HepG2 (cell line): ENCODE measurements at regions not wholly inside any gene's neighbourhood (a gene's known extent, or its start where the extent isn't known, plus 50 kb on each side); places are given as distances from the start of the nearest gene placed in this dataset.

Source experiments
- ATAC-seq: fragments of 200-7000 bp; cut with Tn5 transposase; 3 replicates; pipeline ENCODE4 v1.9.1; 2020; ENCODE audit warnings: mild to moderate bottlenecking, moderate library complexity
- BruUV-seq: library from RNA; stranded (reverse); fragments of 400-500 nt; replicated peaks from 2 replicates; lab custom pipeline; 2021; lab: Mats Ljungman, UMichigan
- CTCF ChIA-PET: fragments of 300-600 bp; formaldehyde crosslinking; extraction: SDS; loops from one replicate; lab custom pipeline; 2021; ENCODE audit warnings: low total read pairs, inconsistent platforms, low intra/inter-chr PET ratio; lab: Yijun Ruan, JAX
- POLR2A ChIA-PET: fragments of 350-600 bp; sonication (Branson Sonifier 250); formaldehyde crosslinking; loops from one replicate; lab custom pipeline; 2020; ENCODE audit warnings: antibody characterized with exemption, inconsistent platforms; lab: Yijun Ruan, JAX
- DNase-seq: peaks from one replicate; pipeline ENCODE4 v3.0.0-alpha.2; 2015; ENCODE audit warnings: low spot score
- FAIRE-seq: peaks from 3 replicates; lab custom pipeline; 2011; peaks lifted over from hg19 to GRCh38; lab: Jason Lieb, UNC
- H2AFZ ChIP-seq: one replicate; pipeline ENCODE4 v1.6.1; 2011; ENCODE audit warnings: low read length, inconsistent platforms
- H3K27ac ChIP-seq: fragments of 300-600 bp; 3 replicates; pipeline ENCODE4 v1.8.0; 2011; ENCODE audit warnings: mixed run types, mild to moderate bottlenecking, mixed read lengths, low read length, inconsistent platforms; ENCODE audit not compliant: insufficient read depth; ENCODE audit errors: extremely low read length
- H3K27me3 ChIP-seq, 2 experiments: fragments of 200-600 bp in 1 of 2; 2 replicates in 1 of 2; 3 replicates in 1 of 2; pipeline versions ENCODE4 v1.6.0 to v1.8.0; 2011; ENCODE audit warnings: low read length in 2 of 2, mild to moderate bottlenecking in 2 of 2, moderate library complexity in 2 of 2, inconsistent platforms in 1 of 2; ENCODE audit not compliant: insufficient read depth in 2 of 2, control insufficient read depth in 1 of 2
- H3K36me3 ChIP-seq, 2 experiments: fragments of 200-600 bp in 1 of 2; replicated peaks in 1 of 2; 2 replicates in 1 of 2; 3 replicates in 1 of 2; pipeline versions ENCODE4 v1.5.1 to v1.8.0; 2011; ENCODE audit warnings: low read length in 2 of 2, inconsistent platforms in 1 of 2; ENCODE audit not compliant: insufficient read depth in 2 of 2, control insufficient read depth in 1 of 2
- H3K4me1 ChIP-seq: 2 replicates; pipeline ENCODE4 v1.5.1; 2012; ENCODE audit warnings: low read length, inconsistent platforms; ENCODE audit not compliant: insufficient read depth
- H3K4me2 ChIP-seq: 2 replicates; pipeline ENCODE4 v1.6.0; 2011; ENCODE audit warnings: low read depth, low read length, inconsistent platforms
- H3K4me3 ChIP-seq, 3 experiments: fragments of 200-600 bp in 1 of 3; sonication (generic), shearing (Covaris generic) in 1 of 3; replicated peaks in 1 of 3; 2 replicates each; pipeline ENCODE4 v1.5.1; 2011 to 2016; ENCODE audit warnings: low read length in 3 of 3, inconsistent platforms in 2 of 3, low read depth in 2 of 3, mild to moderate bottlenecking in 2 of 3, control low read depth in 1 of 3, mixed read lengths in 1 of 3; ENCODE audit not compliant: insufficient read depth in 1 of 3
- H3K79me2 ChIP-seq: one replicate; pipeline ENCODE4 v1.6.1; 2011; ENCODE audit warnings: low read length, inconsistent platforms; ENCODE audit not compliant: insufficient read depth
- H3K9ac ChIP-seq: 2 replicates; pipeline ENCODE4 v1.6.0; 2011; ENCODE audit warnings: mild to moderate bottlenecking, low read depth, low read length, inconsistent platforms; ENCODE audit not compliant: insufficient read depth
- H3K9me3 ChIP-seq: 2 replicates; pipeline ENCODE4 v1.5.1; 2012; ENCODE audit warnings: mild to moderate bottlenecking, low read length
- H4K20me1 ChIP-seq: 2 replicates; pipeline ENCODE4 v1.6.0; 2011; ENCODE audit warnings: inconsistent platforms, mild to moderate bottlenecking, low read length, moderate library complexity; ENCODE audit not compliant: insufficient read depth
- ATF1 ChIP-seq: IDR thresholded peaks from 2 replicates; pipeline ENCODE4 v1.6.1; 2016; ENCODE audit warnings: mild to moderate bottlenecking, control low read depth
- ATM ChIP-seq: fragments of 450-650 bp; IDR thresholded peaks from 2 replicates; pipeline ENCODE4 v1.7.1; 2017; ENCODE audit warnings: mild to moderate bottlenecking, borderline replicate concordance
- EED ChIP-seq: sonication (generic); formaldehyde crosslinking; IDR thresholded peaks from 2 replicates; pipeline ENCODE4 v1.5.0; 2020; ENCODE audit warnings: mild to moderate bottlenecking, missing genetic modification reagents
- HNRNPL ChIP-seq: fragments of 200-400 bp; formaldehyde crosslinking; IDR thresholded peaks from 2 replicates; pipeline ENCODE4 v1.6.1; 2017; ENCODE audit warnings: mild to moderate bottlenecking, low read depth, low read length
- MAFF ChIP-seq: IDR thresholded peaks from 2 replicates; pipeline ENCODE4 v1.6.1; 2011; ENCODE audit warnings: low read depth, low read length, improper control_type of control experiment
- NR2C2 ChIP-seq: sonication (generic); formaldehyde crosslinking; IDR thresholded peaks from 2 replicates; pipeline ENCODE4 v1.4.0; 2020; ENCODE audit warnings: missing genetic modification reagents, mild to moderate bottlenecking, moderate library complexity, borderline replicate concordance
- POLR2AphosphoS5 ChIP-seq: IDR thresholded peaks from 2 replicates; pipeline ENCODE4 v1.6.1; 2012; ENCODE audit warnings: low read depth, low read length
- RAD21 ChIP-seq: fragments of 450-650 bp; formaldehyde crosslinking; IDR thresholded peaks from 2 replicates; pipeline ENCODE4 v1.5.0; 2020; ENCODE audit warnings: mild to moderate bottlenecking
- SSRP1 ChIP-seq: IDR thresholded peaks from 2 replicates; pipeline ENCODE4 v1.6.1; 2016; ENCODE audit warnings: control low read depth
- ZBTB14 ChIP-seq: sonication (generic); formaldehyde crosslinking; IDR thresholded peaks from 2 replicates; pipeline ENCODE4 v1.4.0; 2020; ENCODE audit warnings: missing genetic modification reagents
- ZMYM4 ChIP-seq: sonication (generic); formaldehyde crosslinking; IDR thresholded peaks from 2 replicates; pipeline ENCODE4 v1.8.1; 2023; ENCODE audit warnings: mild to moderate bottlenecking, missing genetic modification reagents
- ZNF17 ChIP-seq: sonication (generic); formaldehyde crosslinking; IDR thresholded peaks from 2 replicates; pipeline ENCODE4 v1.5.0; 2020; ENCODE audit warnings: mild to moderate bottlenecking, missing genetic modification reagents
- ZNF317 ChIP-seq: sonication (generic); formaldehyde crosslinking; IDR thresholded peaks from 2 replicates; pipeline ENCODE4 v1.5.0; 2020; ENCODE audit warnings: mild to moderate bottlenecking, missing genetic modification reagents
- ZNF326 ChIP-seq: sonication (generic); formaldehyde crosslinking; IDR thresholded peaks from 2 replicates; pipeline ENCODE4 v1.4.0; 2020; ENCODE audit warnings: missing genetic modification reagents, borderline replicate concordance
- ZNF337 ChIP-seq: sonication (generic); formaldehyde crosslinking; IDR thresholded peaks from 2 replicates; pipeline ENCODE4 v1.5.1; 2020; ENCODE audit warnings: missing genetic modification reagents, low read depth, mild to moderate bottlenecking, borderline replicate concordance
- ZNF547 ChIP-seq: sonication (generic); formaldehyde crosslinking; IDR thresholded peaks from 2 replicates; pipeline ENCODE4 v1.5.1; 2020; ENCODE audit warnings: mild to moderate bottlenecking, missing genetic modification reagents
- ZNF614 ChIP-seq: IDR thresholded peaks from 2 replicates; pipeline ENCODE4 v1.6.1; 2018; ENCODE audit warnings: missing biosample characterization, missing genetic modification reagents, inconsistent platforms, borderline replicate concordance
- ZSCAN30 ChIP-seq: sonication (generic); formaldehyde crosslinking; IDR thresholded peaks from 2 replicates; pipeline ENCODE4 v1.5.0; 2020; ENCODE audit warnings: mild to moderate bottlenecking, missing genetic modification reagents
- WGBS: methylation state at CpG from one replicate; pipeline ENCODE4 v1.1.6; 2017; ENCODE audit warnings: low lambda C conversion rate; 5-methylcytosine and 5-hydroxymethylcytosine counted together
- in situ Hi-C: cut with HindIII; loops from 2 replicates; pipeline ENCODE4 v1.10.0; 2017; ENCODE audit warnings: low pct_unique_long_range_greater_than_20kb; ENCODE audit not compliant: extremely low pct_ligation_motif_present
- intact Hi-C: fragments of 100-400 bp; cut with micrococcal nuclease; formaldehyde crosslinking; loops from one replicate; pipeline ENCODE4 v1.10.0; 2022; ENCODE audit not compliant: unreplicated experiment
- TF ChIP-seq, protein P1 (sequence below): sonication (generic); formaldehyde crosslinking; IDR thresholded peaks from 2 replicates; pipeline ENCODE4 v1.5.0; 2020; ENCODE audit warnings: mild to moderate bottlenecking, missing genetic modification reagents, moderate library complexity
- TF ChIP-seq, protein P2 (sequence below): sonication (generic); formaldehyde crosslinking; IDR thresholded peaks from 2 replicates; pipeline ENCODE4 v1.4.0; 2020; ENCODE audit warnings: missing genetic modification reagents, borderline replicate concordance

GRCh38 chr4:124262211-124263179 is 450.0 kb downstream of the ANKRD50 start (continued):
- TF ChIP-seq MAFF (peak; percentile 43; the same call in 1 of the 2 replicates), ZBTB14 (CRISPR knock-in tag) (no peak), SSRP1 (no peak), ZNF326 (no peak), RAD21 (CRISPR knock-in tag) (peak; percentile 59), ZNF337 (no peak)
- TF ChIP-seq, protein P1, sequence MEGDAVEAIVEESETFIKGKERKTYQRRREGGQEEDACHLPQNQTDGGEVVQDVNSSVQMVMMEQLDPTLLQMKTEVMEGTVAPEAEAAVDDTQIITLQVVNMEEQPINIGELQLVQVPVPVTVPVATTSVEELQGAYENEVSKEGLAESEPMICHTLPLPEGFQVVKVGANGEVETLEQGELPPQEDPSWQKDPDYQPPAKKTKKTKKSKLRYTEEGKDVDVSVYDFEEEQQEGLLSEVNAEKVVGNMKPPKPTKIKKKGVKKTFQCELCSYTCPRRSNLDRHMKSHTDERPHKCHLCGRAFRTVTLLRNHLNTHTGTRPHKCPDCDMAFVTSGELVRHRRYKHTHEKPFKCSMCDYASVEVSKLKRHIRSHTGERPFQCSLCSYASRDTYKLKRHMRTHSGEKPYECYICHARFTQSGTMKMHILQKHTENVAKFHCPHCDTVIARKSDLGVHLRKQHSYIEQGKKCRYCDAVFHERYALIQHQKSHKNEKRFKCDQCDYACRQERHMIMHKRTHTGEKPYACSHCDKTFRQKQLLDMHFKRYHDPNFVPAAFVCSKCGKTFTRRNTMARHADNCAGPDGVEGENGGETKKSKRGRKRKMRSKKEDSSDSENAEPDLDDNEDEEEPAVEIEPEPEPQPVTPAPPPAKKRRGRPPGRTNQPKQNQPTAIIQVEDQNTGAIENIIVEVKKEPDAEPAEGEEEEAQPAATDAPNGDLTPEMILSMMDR = peak; percentile 79

DNA sequence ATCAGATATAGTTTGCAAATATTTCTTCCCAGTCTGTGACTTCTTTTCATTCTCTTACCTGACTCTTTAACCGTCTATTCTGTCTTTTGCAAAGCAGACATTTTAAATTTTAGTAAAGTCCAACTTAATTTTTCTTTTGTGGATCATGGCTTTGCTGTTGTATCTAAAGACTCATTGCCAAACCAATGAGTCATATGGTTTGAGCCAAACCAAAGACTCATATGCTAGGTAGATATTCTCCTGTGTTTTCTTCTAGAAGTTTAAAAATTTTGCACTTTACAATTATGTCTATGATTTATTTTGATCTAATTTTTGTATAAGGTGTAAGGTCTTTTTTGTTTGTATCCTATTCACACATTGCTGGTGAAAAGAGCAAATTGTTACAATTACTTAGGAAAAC is 446.8 kb downstream of the ANKRD50 start:
- in situ Hi-C loops = loop anchor here (10.0 to 25.0 kb wide), 3 partner anchors 503 to 1171 kb away; partner anchors contain the start of gene SPRY1
- CTCF ChIA-PET = no interaction called here
- H3K27me3 ChIP-seq = no peaks in the 10 kb centered on the region
- H3K4me2 ChIP-seq = no peak overlapping the region
- ATAC-seq (no peak), DNase-seq (no peak), FAIRE-seq (no peak)
- no TSS peak for BruUV-seq
- H2AFZ ChIP-seq = no peak overlapping the region
- intact Hi-C loops = loop anchor here (10.0 kb wide), 2 partner anchors 911 to 1341 kb away; partner anchors contain the start of gene NUDT6
- H3K4me3 ChIP-seq = no peak overlapping the region
- WGBS = 0% methylated on average over 1 of the region's 1 CpG
- no peak overlapping the region for H3K27ac ChIP-seq
- no peaks in the 10 kb centered on the region for H3K36me3 ChIP-seq
- H3K9ac ChIP-seq = no peak overlapping the region
- H3K9me3 ChIP-seq = no peaks in the 10 kb centered on the region
- H3K79me2 ChIP-seq = no peaks in the 10 kb centered on the region
- no peaks in the 10 kb centered on the region for H3K4me1 ChIP-seq
- H4K20me1 ChIP-seq = no peaks in the 10 kb centered on the region
- POLR2A ChIA-PET = no interaction called here
- TF ChIP-seq ZMYM4 (CRISPR knock-in tag) (no peak), ZSCAN30 (CRISPR knock-in tag) (no peak), ZNF547 (no peak), ATF1 (CRISPR knock-in tag) (no peak), EED (CRISPR knock-in tag) (no peak), ZNF614 (CRISPR knock-in tag) (no peak), ZNF317 (CRISPR knock-in tag) (no peak), POLR2AphosphoS5 (no peak), NR2C2 (CRISPR knock-in tag) (no peak), HNRNPL (no peak), ZNF17 (CRISPR knock-in tag) (no peak), ATM (no peak)
- TF ChIP-seq, protein P2, sequence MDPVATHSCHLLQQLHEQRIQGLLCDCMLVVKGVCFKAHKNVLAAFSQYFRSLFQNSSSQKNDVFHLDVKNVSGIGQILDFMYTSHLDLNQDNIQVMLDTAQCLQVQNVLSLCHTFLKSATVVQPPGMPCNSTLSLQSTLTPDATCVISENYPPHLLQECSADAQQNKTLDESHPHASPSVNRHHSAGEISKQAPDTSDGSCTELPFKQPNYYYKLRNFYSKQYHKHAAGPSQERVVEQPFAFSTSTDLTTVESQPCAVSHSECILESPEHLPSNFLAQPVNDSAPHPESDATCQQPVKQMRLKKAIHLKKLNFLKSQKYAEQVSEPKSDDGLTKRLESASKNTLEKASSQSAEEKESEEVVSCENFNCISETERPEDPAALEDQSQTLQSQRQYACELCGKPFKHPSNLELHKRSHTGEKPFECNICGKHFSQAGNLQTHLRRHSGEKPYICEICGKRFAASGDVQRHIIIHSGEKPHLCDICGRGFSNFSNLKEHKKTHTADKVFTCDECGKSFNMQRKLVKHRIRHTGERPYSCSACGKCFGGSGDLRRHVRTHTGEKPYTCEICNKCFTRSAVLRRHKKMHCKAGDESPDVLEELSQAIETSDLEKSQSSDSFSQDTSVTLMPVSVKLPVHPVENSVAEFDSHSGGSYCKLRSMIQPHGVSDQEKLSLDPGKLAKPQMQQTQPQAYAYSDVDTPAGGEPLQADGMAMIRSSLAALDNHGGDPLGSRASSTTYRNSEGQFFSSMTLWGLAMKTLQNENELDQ (CRISPR knock-in tag) = no peak
